H9 (cell line): ENCODE measurements at regions not wholly inside any gene's neighbourhood (a gene's known extent, or its start where the extent isn't known, plus 50 kb on each side); places are given as distances from the start of the nearest gene placed in this dataset.

ENCODE experiments used
- DNase-seq: peaks from one replicate; pipeline ENCODE4 v3.0.0-alpha.2; 2017
- H2AFZ ChIP-seq: one replicate; pipeline ENCODE4 v1.6.1; 2013; ENCODE audit warnings: mild to moderate bottlenecking, low read length, control low read depth, moderate library complexity
- H2AK5ac ChIP-seq: 2 replicates; pipeline ENCODE4 v1.6.1; 2013; ENCODE audit warnings: low read length, control low read depth, mixed read lengths; ENCODE audit not compliant: insufficient read length
- H2BK120ac ChIP-seq: one replicate; pipeline ENCODE4 v1.6.1; 2013; ENCODE audit warnings: low read depth, mild to moderate bottlenecking, low read length, control low read depth, inconsistent platforms; ENCODE audit not compliant: poor library complexity, severe bottlenecking
- H2BK12ac ChIP-seq: 2 replicates; pipeline ENCODE4 v1.6.1; 2013; ENCODE audit warnings: low read length, control low read depth, mixed read lengths, low read depth; ENCODE audit not compliant: insufficient read length
- H2BK15ac ChIP-seq: 2 replicates; pipeline ENCODE4 v1.6.1; 2013; ENCODE audit warnings: low read depth, low read length, control low read depth
- H2BK20ac ChIP-seq: one replicate; pipeline ENCODE4 v1.6.1; 2013; ENCODE audit warnings: low read depth, mild to moderate bottlenecking, low read length, control low read depth, inconsistent platforms; ENCODE audit not compliant: poor library complexity, severe bottlenecking
- H2BK5ac ChIP-seq: 2 replicates; pipeline ENCODE4 v1.6.1; 2013; ENCODE audit warnings: low read length, control low read depth, mixed read lengths; ENCODE audit not compliant: insufficient read length
- H3K14ac ChIP-seq: 2 replicates; pipeline ENCODE4 v1.6.1; 2013; ENCODE audit warnings: low read length, control low read depth; ENCODE audit not compliant: insufficient read depth
- H3K18ac ChIP-seq: 2 replicates; pipeline ENCODE4 v1.6.1; 2013; ENCODE audit warnings: low read depth, mild to moderate bottlenecking, mixed read lengths, low read length, control low read depth; ENCODE audit not compliant: insufficient read length
- H3K23ac ChIP-seq: 2 replicates; pipeline ENCODE4 v1.6.1; 2013; ENCODE audit warnings: low read length, control low read depth, mixed read lengths, low read depth; ENCODE audit not compliant: insufficient read length
- H3K23me2 ChIP-seq: 2 replicates; pipeline ENCODE4 v1.6.1; 2013; ENCODE audit warnings: low read depth, mild to moderate bottlenecking, mixed read lengths, low read length, control low read depth; ENCODE audit not compliant: insufficient read length, poor library complexity, severe bottlenecking
- H3K27ac ChIP-seq: 2 replicates; pipeline ENCODE4 v1.5.1; 2013; ENCODE audit warnings: low read length, control low read depth, mixed read lengths, low read depth; ENCODE audit not compliant: insufficient read length
- H3K27me3 ChIP-seq: 2 replicates; pipeline ENCODE4 v1.6.1; 2013; ENCODE audit warnings: low read length, control low read depth, inconsistent platforms; ENCODE audit not compliant: insufficient read depth
- H3K4ac ChIP-seq: 2 replicates; pipeline ENCODE4 v1.6.1; 2013; ENCODE audit warnings: low read depth, mild to moderate bottlenecking, control low read depth, inconsistent platforms, low read length, moderate library complexity
- H3K4me1 ChIP-seq: 2 replicates; pipeline ENCODE4 v1.6.1; 2013; ENCODE audit warnings: low read length, control low read depth, inconsistent platforms; ENCODE audit not compliant: insufficient read depth
- H3K4me2 ChIP-seq: 2 replicates; pipeline ENCODE4 v1.6.1; 2013; ENCODE audit warnings: low read length, control low read depth, mixed read lengths; ENCODE audit not compliant: insufficient read length, insufficient read depth
- H3K56ac ChIP-seq: 2 replicates; pipeline ENCODE4 v1.6.1; 2013; ENCODE audit warnings: low read depth, mild to moderate bottlenecking, mixed read lengths, low read length, control low read depth; ENCODE audit not compliant: insufficient read length
- H3K79me1 ChIP-seq: 2 replicates; pipeline ENCODE4 v1.6.1; 2013; ENCODE audit warnings: low read depth, mild to moderate bottlenecking, moderate library complexity, low read length, control low read depth, inconsistent platforms; ENCODE audit not compliant: insufficient read depth, poor library complexity, severe bottlenecking
- H3K79me2 ChIP-seq: 2 replicates; pipeline ENCODE4 v1.6.1; 2013; ENCODE audit warnings: low read length, control low read depth, inconsistent platforms; ENCODE audit not compliant: insufficient read depth
- H3K9ac ChIP-seq: 2 replicates; pipeline ENCODE4 v1.6.1; 2013; ENCODE audit warnings: low read length, control low read depth, mixed read lengths; ENCODE audit not compliant: insufficient read length; ENCODE audit errors: extremely low read depth
- H3K9me3 ChIP-seq: one replicate; pipeline ENCODE4 v1.6.1; 2013; ENCODE audit warnings: low read depth, low read length, inconsistent platforms; ENCODE audit not compliant: control insufficient read depth
- H3T11ph ChIP-seq: one replicate; pipeline ENCODE4 v1.6.1; 2013; ENCODE audit warnings: mild to moderate bottlenecking, low read length, control low read depth, inconsistent platforms
- H4K20me1 ChIP-seq: one replicate; pipeline ENCODE4 v1.6.1; 2013; ENCODE audit not compliant: control insufficient read depth, insufficient read length, insufficient read depth
- H4K5ac ChIP-seq: 2 replicates; pipeline ENCODE4 v1.6.1; 2013; ENCODE audit warnings: low read depth, mild to moderate bottlenecking, mixed read lengths, low read length, control low read depth; ENCODE audit not compliant: insufficient read length
- H4K8ac ChIP-seq: replicated peaks from 2 replicates; pipeline ENCODE4 v1.6.1; 2013; ENCODE audit warnings: low read length, control low read depth, mixed read lengths, low read depth; ENCODE audit not compliant: insufficient read length
- H4K91ac ChIP-seq: 2 replicates; pipeline ENCODE4 v1.6.1; 2013; ENCODE audit warnings: low read depth, mild to moderate bottlenecking, moderate library complexity, mixed read lengths, low read length, control low read depth; ENCODE audit not compliant: insufficient read length
- H3K27ac Mint-ChIP-seq, 3 experiments: 2 replicates in 2 of 3; 3 replicates in 1 of 3; pipeline ENCODE4 v1.8.0; 2020 to 2021; ENCODE audit warnings: mixed read lengths in 3 of 3, mild to moderate bottlenecking in 1 of 3, moderate library complexity in 1 of 3
- H3K27me3 Mint-ChIP-seq: 2 replicates; pipeline ENCODE4 v1.8.0; 2021; ENCODE audit warnings: low read depth, mild to moderate bottlenecking, moderate library complexity, mixed read lengths
- H3K36me3 Mint-ChIP-seq, 3 experiments: 2 replicates in 2 of 3; 3 replicates in 1 of 3; pipeline ENCODE4 v1.8.0; 2020 to 2021; ENCODE audit warnings: low read depth in 3 of 3, mixed read lengths in 3 of 3; ENCODE audit not compliant: insufficient read depth in 1 of 3
- H3K4me1 Mint-ChIP-seq, 2 experiments: 2 replicates each; pipeline ENCODE4 v1.8.0; 2020; ENCODE audit warnings: mixed read lengths in 2 of 2
- H3K4me3 Mint-ChIP-seq, 2 experiments: 2 replicates in 1 of 2; 3 replicates in 1 of 2; pipeline ENCODE4 v1.8.0; 2020 to 2021; ENCODE audit warnings: mild to moderate bottlenecking in 2 of 2, mixed read lengths in 2 of 2, moderate library complexity in 1 of 2
- H3K9me3 Mint-ChIP-seq, 2 experiments: 2 replicates in 1 of 2; 3 replicates in 1 of 2; pipeline ENCODE4 v1.8.0; 2020; ENCODE audit warnings: mild to moderate bottlenecking in 2 of 2, mixed read lengths in 2 of 2, moderate library complexity in 1 of 2
- CTCF ChIP-seq: fragments of 200-600 bp; sonication (generic); conservative IDR thresholded peaks from 3 replicates; pipeline ENCODE4 v1.8.0; 2021; ENCODE audit warnings: antibody characterized with exemption, mild to moderate bottlenecking
- WGBS: extraction: QIAGEN DNeasy Blood & Tissue Kit; methylation state at CpG from one replicate; pipeline ENCODE4 v1.1.7; 2013; ENCODE audit warnings: missing lambda C conversion rate, low lambda C conversion rate, mixed read lengths; ENCODE audit not compliant: insufficient read length; ENCODE audit errors: extremely low coverage; 5-methylcytosine and 5-hydroxymethylcytosine counted together

DNA sequence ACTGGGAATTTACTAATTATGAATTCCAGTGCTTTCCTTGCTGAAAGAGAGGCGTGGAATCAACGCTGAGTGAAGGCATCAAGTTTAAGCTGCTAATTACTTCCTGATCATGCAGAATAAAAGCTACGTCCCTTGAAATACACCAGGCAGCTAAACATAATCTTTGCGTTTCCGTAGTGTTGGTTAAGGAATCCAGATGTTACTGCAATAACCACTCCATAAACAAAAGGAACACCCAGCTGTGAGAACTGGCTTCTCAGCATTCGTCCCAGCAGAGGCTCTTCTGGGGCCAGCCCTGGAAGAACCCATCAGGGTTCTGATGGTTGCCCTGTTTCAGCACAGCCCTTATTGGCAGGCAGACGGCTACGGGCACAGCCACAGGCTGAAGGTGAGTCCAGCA is 111.4 kb downstream of the CDH26 start:
- H2BK15ac ChIP-seq, result no peak overlapping the region
- H3K23me2 ChIP-seq, result no peaks in the 10 kb centered on the region
- H4K8ac ChIP-seq, result no peak overlapping the region
- H4K20me1 ChIP-seq, result no peaks in the 10 kb centered on the region
- no peak overlapping the region for H3K4ac ChIP-seq
- no peak overlapping the region for H3K56ac ChIP-seq
- H2BK5ac ChIP-seq, result no peak overlapping the region
- no peak overlapping the region for H3K23ac ChIP-seq
- H3K14ac ChIP-seq, result no peak overlapping the region
- no peak overlapping the region for H4K5ac ChIP-seq
- Mint-ChIP-seq H3K27ac (no peak overlapping the region), H3K4me1 (no peaks in the 10 kb centered on the region), H3K36me3 (peaks cover 0 to 2% (median 0%) of the 10 kb centered on the region in 3 experiments; a peak in 2 of 7 replicates), H3K27me3 (peaks cover 45% of the 10 kb centered on the region), H3K9me3 (peaks cover 11 to 17% of the 10 kb centered on the region in 2 experiments; a peak in 4 of 5 replicates), H3K4me3 (no peak overlapping the region)
- no peak overlapping the region for H2AFZ ChIP-seq
- no peaks in the 10 kb centered on the region for H3K79me1 ChIP-seq
- no CpG with 5 or more reads among the region's 8 CpGs for WGBS
- no peak overlapping the region for H3T11ph ChIP-seq
- no peak overlapping the region for H2BK20ac ChIP-seq
- no peak overlapping the region for H3K9ac ChIP-seq
- H3K79me2 ChIP-seq, result no peaks in the 10 kb centered on the region
- no peak overlapping the region for H3K27ac ChIP-seq
- no peaks in the 10 kb centered on the region for H3K9me3 ChIP-seq
- no peak overlapping the region for H2BK120ac ChIP-seq
- H4K91ac ChIP-seq, result no peak overlapping the region
- H3K4me1 ChIP-seq, result no peaks in the 10 kb centered on the region
- H2AK5ac ChIP-seq, result no peak overlapping the region
- TF ChIP-seq CTCF, result no peak
- no peak overlapping the region for H2BK12ac ChIP-seq
- DNase-seq, result no peak
- no peak overlapping the region for H3K18ac ChIP-seq
- no peak overlapping the region for H3K4me2 ChIP-seq
- peaks cover 2% of the 10 kb centered on the region for H3K27me3 ChIP-seq
